H1 (cell line): ENCODE measurements at regions not wholly inside any gene's neighbourhood (a gene's known extent, or its start where the extent isn't known, plus 50 kb on each side); places are given as distances from the start of the nearest gene placed in this dataset.
A peak's percentile ranks its signal among the peaks of the same experiment; 100 is the strongest.

Experiments used
- CTCF ChIA-PET: fragments of 300-600 bp; sonication (Branson Sonifier 250); formaldehyde crosslinking; loops from one replicate; lab custom pipeline; 2021; ENCODE audit not compliant: partially characterized antibody; lab: Charles Lee
- POLR2A ChIA-PET: fragments of 300-600 bp; sonication (Branson Sonifier 250); formaldehyde crosslinking; loops from one replicate; lab custom pipeline; 2021; ENCODE audit warnings: inconsistent platforms; ENCODE audit not compliant: partially characterized antibody; lab: Charles Lee
- DNase-seq, 2 experiments: peaks; one replicate each; pipeline versions ENCODE4 v3.0.0 to v3.0.0-alpha.2; 2010 to 2022; ENCODE audit warnings: low spot score in 2 of 2, low read depth in 1 of 2, mixed read lengths in 1 of 2
- FAIRE-seq: peaks from 2 replicates; lab custom pipeline; 2011; peaks lifted over from hg19 to GRCh38; lab: Jason Lieb, UNC
- H2AFZ ChIP-seq: 2 replicates; pipeline ENCODE4 v1.8.1; 2012; ENCODE audit warnings: low read length, inconsistent platforms
- H2AK5ac ChIP-seq: 2 replicates; pipeline ENCODE4 v1.6.1; 2013; ENCODE audit warnings: low read depth, low read length
- H2BK120ac ChIP-seq: replicated peaks from 2 replicates; pipeline ENCODE3; 2013; ENCODE audit warnings: low read depth, low read length, inconsistent platforms
- H2BK12ac ChIP-seq: 2 replicates; pipeline ENCODE4 v1.6.1; 2013; ENCODE audit warnings: low read depth, low read length
- H2BK15ac ChIP-seq: 2 replicates; pipeline ENCODE4 v1.6.1; 2013; ENCODE audit warnings: low read length
- H2BK20ac ChIP-seq: 2 replicates; pipeline ENCODE4 v1.6.1; 2013; ENCODE audit warnings: low read length
- H2BK5ac ChIP-seq: 2 replicates; pipeline ENCODE4 v1.6.1; 2013; ENCODE audit warnings: low read depth, low read length
- H3K14ac ChIP-seq: 2 replicates; pipeline ENCODE4 v1.6.1; 2013; ENCODE audit warnings: inconsistent platforms; ENCODE audit not compliant: insufficient read length
- H3K18ac ChIP-seq: 2 replicates; pipeline ENCODE4 v1.6.1; 2013; ENCODE audit warnings: low read length; ENCODE audit errors: extremely low read depth
- H3K23ac ChIP-seq: 2 replicates; pipeline ENCODE4 v1.6.1; 2013; ENCODE audit warnings: inconsistent platforms; ENCODE audit not compliant: insufficient read length
- H3K23me2 ChIP-seq: 2 replicates; pipeline ENCODE4 v1.6.1; 2013; ENCODE audit warnings: low read depth, low read length
- H3K27ac ChIP-seq: 2 replicates; pipeline ENCODE4 v1.6.1; 2011; ENCODE audit warnings: low read depth, low read length, inconsistent platforms
- H3K27me3 ChIP-seq, 4 experiments: replicated peaks in 1 of 4; 1 replicate in 1 of 4; 2 replicates in 3 of 4; pipeline versions ENCODE4 v1.6.1 to v1.8.1; 2011 to 2013; ENCODE audit warnings: low read length in 3 of 4, mild to moderate bottlenecking in 3 of 4, inconsistent platforms in 2 of 4, mixed read lengths in 2 of 4, moderate library complexity in 1 of 4; ENCODE audit not compliant: control insufficient read depth in 3 of 4, insufficient read depth in 3 of 4; ENCODE audit errors: extremely low read depth in 1 of 4
- H3K36me3 ChIP-seq, 4 experiments: 2 replicates each; pipeline versions ENCODE4 v1.6.1 to v1.8.1; 2011 to 2013; ENCODE audit warnings: mild to moderate bottlenecking in 4 of 4, low read length in 3 of 4, moderate library complexity in 2 of 4, control low read depth in 1 of 4, inconsistent platforms in 1 of 4; ENCODE audit not compliant: insufficient read depth in 4 of 4, control insufficient read depth in 2 of 4
- H3K4ac ChIP-seq: replicated peaks from 2 replicates; pipeline ENCODE3; 2013; ENCODE audit warnings: low read length, low read depth, mixed read lengths, inconsistent platforms; ENCODE audit not compliant: insufficient read length
- H3K4me1 ChIP-seq, 4 experiments: replicated peaks in 1 of 4; 1 replicate in 1 of 4; 2 replicates in 3 of 4; pipeline versions ENCODE4 v1.6.1 to v1.8.1; 2011 to 2013; ENCODE audit warnings: low read length in 3 of 4, inconsistent platforms in 2 of 4, mixed read lengths in 1 of 4; ENCODE audit not compliant: insufficient read depth in 4 of 4, control insufficient read depth in 3 of 4
- H3K4me2 ChIP-seq, 2 experiments: 2 replicates each; pipeline versions ENCODE4 v1.6.1 to v1.8.1; 2011 to 2013; ENCODE audit warnings: low read depth in 2 of 2, low read length in 2 of 2, control low read depth in 1 of 2, inconsistent platforms in 1 of 2, mild to moderate bottlenecking in 1 of 2; ENCODE audit not compliant: insufficient read depth in 1 of 2
- H3K4me3 ChIP-seq, 4 experiments: fragments of 200-600, 300-600 bp in 1 of 4; sonication (generic), shearing (Covaris generic), sonication (Bioruptor Twin) in 1 of 4; 2 replicates each; pipeline versions ENCODE4 v1.5.1 to v1.8.1; 2011 to 2016; ENCODE audit warnings: low read length in 4 of 4, low read depth in 3 of 4, control low read depth in 2 of 4, inconsistent platforms in 2 of 4, mild to moderate bottlenecking in 2 of 4, mixed read lengths in 1 of 4, moderate library complexity in 1 of 4; ENCODE audit not compliant: insufficient read depth in 2 of 4; ENCODE audit errors: extremely low read depth in 1 of 4
- H3K56ac ChIP-seq: replicated peaks from 2 replicates; pipeline ENCODE3; 2013; ENCODE audit warnings: low read depth, mild to moderate bottlenecking, mixed read lengths, low read length, inconsistent platforms; ENCODE audit not compliant: insufficient read length
- H3K79me1 ChIP-seq: 2 replicates; pipeline ENCODE4 v1.6.1; 2013; ENCODE audit warnings: low read depth, low read length, control low read depth
- H3K79me2 ChIP-seq, 2 experiments: 2 replicates each; pipeline versions ENCODE4 v1.6.1 to v1.8.1; 2012 to 2013; ENCODE audit warnings: low read length in 2 of 2, mild to moderate bottlenecking in 2 of 2, inconsistent platforms in 1 of 2; ENCODE audit not compliant: insufficient read depth in 2 of 2, control insufficient read depth in 1 of 2
- H3K9ac ChIP-seq, 4 experiments: replicated peaks in 1 of 4; 1 replicate in 1 of 4; 2 replicates in 3 of 4; pipeline versions ENCODE4 v1.6.1 to v1.8.1; 2011 to 2013; ENCODE audit warnings: low read depth in 3 of 4, low read length in 3 of 4, control low read depth in 2 of 4, mild to moderate bottlenecking in 2 of 4, moderate library complexity in 2 of 4, inconsistent platforms in 1 of 4; ENCODE audit errors: extremely low read depth in 1 of 4
- H3K9me3 ChIP-seq, 2 experiments: 2 replicates each; pipeline versions ENCODE4 v1.6.1 to v1.8.1; 2012 to 2013; ENCODE audit warnings: mild to moderate bottlenecking in 2 of 2, moderate library complexity in 2 of 2, control low read depth in 1 of 2, inconsistent platforms in 1 of 2, low read depth in 1 of 2, low read length in 1 of 2, mixed read lengths in 1 of 2; ENCODE audit not compliant: insufficient read depth in 2 of 2
- H4K20me1 ChIP-seq, 2 experiments: replicated peaks in 1 of 2; 2 replicates each; pipeline versions ENCODE3 to v1.8.1; 2011 to 2013; ENCODE audit warnings: inconsistent platforms in 2 of 2, low read length in 2 of 2, mild to moderate bottlenecking in 1 of 2; ENCODE audit not compliant: insufficient read depth in 2 of 2, control insufficient read depth in 1 of 2
- H4K5ac ChIP-seq: 2 replicates; pipeline ENCODE4 v1.6.1; 2013; ENCODE audit warnings: low read length, low read depth, mixed read lengths, inconsistent platforms; ENCODE audit not compliant: insufficient read length
- H4K8ac ChIP-seq: 2 replicates; pipeline ENCODE4 v1.8.0; 2013; ENCODE audit warnings: mild to moderate bottlenecking, moderate library complexity, low read length, inconsistent platforms; ENCODE audit not compliant: insufficient read depth; ENCODE audit errors: extremely low read depth
- H4K91ac ChIP-seq: replicated peaks from 2 replicates; pipeline ENCODE3; 2013; ENCODE audit warnings: low read length, mixed read lengths, inconsistent platforms; ENCODE audit not compliant: insufficient read length
- BACH1 ChIP-seq: IDR thresholded peaks from 2 replicates; pipeline ENCODE4 v1.6.1; 2012; ENCODE audit warnings: low read length, improper control_type of control experiment
- CBX8 ChIP-seq: fragments of 300-800, 300-1000 bp; sonication (generic); IDR thresholded peaks from 2 replicates; pipeline ENCODE4 v1.7.1; 2016; ENCODE audit warnings: low read depth, low read length, borderline replicate concordance
- CREB1 ChIP-seq: IDR thresholded peaks from 2 replicates; pipeline ENCODE4 v1.6.1; 2012; ENCODE audit warnings: inconsistent platforms
- E2F6 ChIP-seq: IDR thresholded peaks from 2 replicates; pipeline ENCODE4 v1.6.1; 2012; ENCODE audit warnings: inconsistent platforms
- EGR1 ChIP-seq: IDR thresholded peaks from 2 replicates; pipeline ENCODE4 v1.6.1; 2011; ENCODE audit warnings: low read depth, low read length, borderline replicate concordance
- EP300 ChIP-seq, 2 experiments: IDR thresholded peaks; 1 replicate in 1 of 2; 2 replicates in 1 of 2; pipeline ENCODE4 v1.6.1; 2011 to 2012; ENCODE audit warnings: low read depth in 2 of 2, low read length in 2 of 2, mild to moderate bottlenecking in 2 of 2, borderline replicate concordance in 1 of 2, inconsistent platforms in 1 of 2, moderate library complexity in 1 of 2
- FOSL1 ChIP-seq: IDR thresholded peaks from 2 replicates; pipeline ENCODE4 v1.6.1; 2011; ENCODE audit warnings: mild to moderate bottlenecking, low read depth, low read length, moderate library complexity; ENCODE audit not compliant: insufficient read depth
- KDM5A ChIP-seq: fragments of 200-600 bp; IDR thresholded peaks from 2 replicates; pipeline ENCODE4 v1.7.1; 2012; ENCODE audit warnings: mild to moderate bottlenecking, low read length, inconsistent platforms, mixed read lengths
- MAFK ChIP-seq: IDR thresholded peaks from 2 replicates; pipeline ENCODE4 v1.6.1; 2012; ENCODE audit warnings: low read depth, mild to moderate bottlenecking, improper control_type of control experiment, low read length
- POLR2A ChIP-seq, 2 experiments: IDR thresholded peaks; 1 replicate in 1 of 2; 2 replicates in 1 of 2; pipeline ENCODE4 v1.6.1; 2011; ENCODE audit warnings: low read depth in 2 of 2, low read length in 2 of 2, mild to moderate bottlenecking in 2 of 2; ENCODE audit errors: control extremely low read depth in 1 of 2
- POU5F1 ChIP-seq: IDR thresholded peaks from 2 replicates; pipeline ENCODE4 v1.6.1; 2011; ENCODE audit warnings: low read depth, mild to moderate bottlenecking, low read length, moderate library complexity
- SIRT6 ChIP-seq: IDR thresholded peaks from one replicate; pipeline ENCODE4 v1.7.1; 2012; ENCODE audit warnings: low read length, inconsistent platforms
- TEAD4 ChIP-seq: IDR thresholded peaks from 2 replicates; pipeline ENCODE4 v1.6.1; 2012; ENCODE audit warnings: low read depth, low read length, inconsistent platforms, mixed read lengths
- YY1 ChIP-seq: IDR thresholded peaks from 2 replicates; pipeline ENCODE4 v1.6.1; 2011; ENCODE audit warnings: low read depth, mild to moderate bottlenecking, low read length
- WGBS, 2 experiments: shearing (Covaris generic) in 1 of 2; methylation state at CpG; one replicate each; pipeline versions ENCODE4 v1.1.6 to v1.1.7; 2013 to 2015; ENCODE audit warnings: low lambda C conversion rate in 2 of 2, mixed read lengths in 2 of 2, inconsistent platforms in 1 of 2, low coverage in 1 of 2, missing lambda C conversion rate in 1 of 2; ENCODE audit not compliant: insufficient replicate concordance in 2 of 2, insufficient coverage in 1 of 2, insufficient read length in 1 of 2; ENCODE audit errors: extremely low coverage in 1 of 2, missing lambda C conversion rate in 1 of 2; 5-methylcytosine and 5-hydroxymethylcytosine counted together

GRCh38 chr2:48207201-48207641 lies 107.3 kb upstream of the FOXN2 start:
- peak overlapping the region; percentile 59 for H2BK120ac ChIP-seq
- no peak overlapping the region for H4K5ac ChIP-seq
- H3K18ac ChIP-seq: peak overlapping the region; percentile 42; the same call in 1 of the 2 replicates
- peak overlapping the region; percentile 60 to 80 for H3K4me2 ChIP-seq
- H3K36me3 ChIP-seq: no peaks in the 10 kb centered on the region
- H3K23me2 ChIP-seq: peaks cover 2% of the 10 kb centered on the region
- H2AK5ac ChIP-seq: no peak overlapping the region
- H3K56ac ChIP-seq: peak overlapping the region; percentile 34
- H3K79me2 ChIP-seq: no peaks in the 10 kb centered on the region
- H3K27me3 ChIP-seq: no peaks in the 10 kb centered on the region
- H4K20me1 ChIP-seq: no peaks in the 10 kb centered on the region
- H2BK20ac ChIP-seq: peak overlapping the region; percentile 44
- ChIA-PET POLR2A (no interaction called here), CTCF (interaction anchor here (0.6 to 0.9 kb wide), 2 partner anchors 9 to 37 kb away, joined by 3 to 4 read pairs; no protein-coding TSS in a partner anchor)
- no peak overlapping the region for H4K8ac ChIP-seq
- no peaks in the 10 kb centered on the region for H3K79me1 ChIP-seq
- peak overlapping the region; percentile 6; the same call in 1 of the 2 replicates for H2AFZ ChIP-seq
- H3K9me3 ChIP-seq: no peaks in the 10 kb centered on the region
- no peak overlapping the region for H3K9ac ChIP-seq
- H3K27ac ChIP-seq: no peak overlapping the region; the same call in 1 of the 2 replicates
- no peak overlapping the region for H3K4ac ChIP-seq
- H3K14ac ChIP-seq: no peak overlapping the region
- no peak overlapping the region for H3K23ac ChIP-seq
- H3K4me3 ChIP-seq: peak overlapping the region in 1 of 4 experiments; percentile 32; a peak in 2 of 8 replicates
- H2BK5ac ChIP-seq: peak overlapping the region; percentile 62; the same call in 1 of the 2 replicates
- H2BK12ac ChIP-seq: no peak overlapping the region
- FAIRE-seq (no peak), DNase-seq (no peak)
- 21% methylated on average over 5 of the region's 5 CpGs; no CpG with 5 or more reads in 1 of the 2 experiments for WGBS, 2 experiments
- H4K91ac ChIP-seq: no peak overlapping the region
- H2BK15ac ChIP-seq: no peak overlapping the region
- peaks cover 3 to 18% (median 11%) of the 10 kb centered on the region in 4 experiments; a peak in 5 of 7 replicates for H3K4me1 ChIP-seq
- no peak for TF ChIP-seq POLR2A (IDR thresholded peaks at IDR 0.05; ENCODE audit: control extremely low read depth in 1 of 2, low read depth in 2 of 2, low read length in 2 of 2)
- TF ChIP-seq KDM5A: no peak
- TF ChIP-seq FOSL1: no peak
- no peak for TF ChIP-seq YY1
- no peak for TF ChIP-seq SIRT6
- no peak for TF ChIP-seq EGR1
- no peak for TF ChIP-seq TEAD4
- no peak for TF ChIP-seq POU5F1
- TF ChIP-seq CBX8: no peak
- no peak for TF ChIP-seq E2F6
- no peak for TF ChIP-seq CREB1
- TF ChIP-seq BACH1: no peak
- no peak for TF ChIP-seq MAFK
- no peak for TF ChIP-seq EP300 (IDR thresholded peaks at IDR 0.05; ENCODE audit: borderline replicate concordance in 1 of 2, low read depth in 2 of 2, low read length in 2 of 2)
